A549 (cell line): ENCODE measurements at regions not wholly inside any gene's neighbourhood (a gene's known extent, or its start where the extent isn't known, plus 50 kb on each side); places are given as distances from the start of the nearest gene placed in this dataset.

ENCODE experiments used
- ATAC-seq, 2 experiments: fragments of 200-7000 bp in 1 of 2; fragments of >200 bp in 1 of 2; cut with Nextera tagmentation in 1 of 2; cut with Tn5 transposase in 1 of 2; 3 replicates each; pipeline versions ENCODE4 v1.8.0 to v1.9.1; 2018 to 2020; ENCODE audit warnings: mild to moderate bottlenecking in 1 of 2, moderate library complexity in 1 of 2
- CTCF ChIA-PET: fragments of 300-600 bp; sonication (Branson Sonifier 250); formaldehyde crosslinking; extraction: SDS; loops from one replicate; lab custom pipeline; 2021; ENCODE audit warnings: antibody characterized with exemption, inconsistent platforms; lab: Yijun Ruan, JAX
- POLR2A ChIA-PET: fragments of 350-600 bp; formaldehyde crosslinking; extraction: SDS; loops from one replicate; lab custom pipeline; 2021; ENCODE audit warnings: antibody characterized with exemption, inconsistent platforms; lab: Yijun Ruan, JAX
- DNase-seq, 2 experiments: peaks; one replicate each; pipeline versions ENCODE4 v3.0.0 to v3.0.0-alpha.2; 2011 to 2016; ENCODE audit warnings: low read depth in 1 of 2, low spot score in 1 of 2
- FAIRE-seq: peaks from 2 replicates; lab custom pipeline; 2011; peaks lifted over from hg19 to GRCh38; lab: Jason Lieb, UNC
- H3K27ac ChIP-seq, 2 experiments: fragments of >200 bp; sonication (Bioruptor Twin); formaldehyde crosslinking; 3 replicates each; pipeline ENCODE4 v1.5.1; 2016 to 2017
- H3K4me1 ChIP-seq: fragments of >200 bp; sonication (Bioruptor Twin); formaldehyde crosslinking; 3 replicates; pipeline ENCODE4 v1.6.1; 2016
- H3K4me2 ChIP-seq: fragments of >200 bp; sonication (Bioruptor Twin); formaldehyde crosslinking; 3 replicates; pipeline ENCODE4 v1.6.1; 2016
- H3K4me3 ChIP-seq: fragments of >200 bp; sonication (Bioruptor Twin); formaldehyde crosslinking; 3 replicates; pipeline ENCODE4 v1.5.1; 2016
- H3K9me3 ChIP-seq: fragments of >200 bp; sonication (Bioruptor Twin); formaldehyde crosslinking; 3 replicates; pipeline ENCODE4 v1.6.1; 2016
- BCL3 ChIP-seq: fragments of >200 bp; sonication (Bioruptor Twin); formaldehyde crosslinking; IDR thresholded peaks from 3 replicates; pipeline ENCODE4 v1.6.1; 2016
- CBX8 ChIP-seq: fragments of 200-600 bp; sonication (generic); IDR thresholded peaks from 2 replicates; pipeline ENCODE4 v1.6.1; 2016
- CHD2 ChIP-seq: fragments of 150-350 bp; IDR thresholded peaks from 2 replicates; pipeline ENCODE4 v1.6.1; 2014; ENCODE audit warnings: low read length; ENCODE audit not compliant: partially characterized antibody
- CTCF ChIP-seq: fragments of >200 bp; sonication (Bioruptor Twin); formaldehyde crosslinking; IDR thresholded peaks from 3 replicates; pipeline ENCODE4 v1.5.1; 2016
- E2F6 ChIP-seq: IDR thresholded peaks from 2 replicates; pipeline ENCODE4 v1.6.1; 2012; ENCODE audit warnings: low read depth, borderline replicate concordance
- EHMT2 ChIP-seq: fragments of 200-600 bp; sonication (generic); IDR thresholded peaks from 2 replicates; pipeline ENCODE4 v1.6.1; 2016; ENCODE audit warnings: antibody characterized with exemption, low read depth, mild to moderate bottlenecking, moderate library complexity
- ELK1 ChIP-seq: fragments of 150-350 bp; IDR thresholded peaks from 2 replicates; pipeline ENCODE4 v1.6.1; 2014; ENCODE audit warnings: low read depth, mild to moderate bottlenecking, low read length
- EP300 ChIP-seq, 2 experiments: fragments of >200 bp; sonication (Bioruptor Twin); formaldehyde crosslinking; IDR thresholded peaks; 2 replicates in 1 of 2; 3 replicates in 1 of 2; pipeline ENCODE4 v1.6.1; 2016 to 2017
- ESRRA ChIP-seq: fragments of 150-350 bp; IDR thresholded peaks from 2 replicates; pipeline ENCODE4 v1.6.1; 2014; ENCODE audit warnings: mild to moderate bottlenecking, low read length, borderline replicate concordance
- FOXS1 ChIP-seq: fragments of 250-450 bp; sonication (Bioruptor Pico); IDR thresholded peaks from 2 replicates; pipeline ENCODE4 v1.5.0; 2020; ENCODE audit warnings: mild to moderate bottlenecking, moderate library complexity
- HES2 ChIP-seq: fragments of >200 bp; sonication (Bioruptor Twin); formaldehyde crosslinking; IDR thresholded peaks from 2 replicates; pipeline ENCODE4 v1.6.1; 2016
- NR3C1 ChIP-seq: fragments of >200 bp; sonication (Bioruptor Twin); formaldehyde crosslinking; IDR thresholded peaks from 3 replicates; pipeline ENCODE4 v1.6.1; 2017
- PBX3 ChIP-seq: IDR thresholded peaks from 2 replicates; pipeline ENCODE4 v1.6.1; 2012
- POLR2AphosphoS2 ChIP-seq: conservative IDR thresholded peaks from 2 replicates; pipeline ENCODE4 v1.6.1; 2012; ENCODE audit warnings: low read length, improper control_type of control experiment, inconsistent platforms
- REST ChIP-seq: fragments of 200-600 bp; sonication (generic); IDR thresholded peaks from 2 replicates; pipeline ENCODE4 v1.6.1; 2016; ENCODE audit warnings: antibody characterized with exemption, mild to moderate bottlenecking, moderate library complexity
- ZFP36 ChIP-seq: fragments of 450-650 bp; IDR thresholded peaks from 2 replicates; pipeline ENCODE4 v1.6.1; 2014; ENCODE audit warnings: borderline replicate concordance; ENCODE audit not compliant: partially characterized antibody
- WGBS: methylation state at CpG from one replicate; pipeline ENCODE4 v1.1.6; 2017; ENCODE audit errors: missing lambda C conversion rate; 5-methylcytosine and 5-hydroxymethylcytosine counted together

GRCh38 chr1:38270849-38271633, 224.4 kb upstream of the POU3F1 start (continued):
- TF ChIP-seq PBX3 (no peak), POLR2AphosphoS2 (no peak)
- TF ChIP-seq, all 56 proteins: peak for 0

GRCh38 chr1:38269923-38270848, 223.6 kb upstream of the POU3F1 start:
- no peak for DNase-seq
- FAIRE-seq: no peak
- no peak overlapping the region for H3K4me3 ChIP-seq

More at GRCh38 chr1:38269923-38270848, 223.6 kb upstream of the POU3F1 start:
- ATAC-seq: no peak
- CTCF ChIA-PET: no interaction called here
- no peaks in the 10 kb centered on the region for H3K4me1 ChIP-seq
- no peak for TF ChIP-seq ESRRA
- TF ChIP-seq HES2: no peak
- no peak for TF ChIP-seq REST
- no peak for TF ChIP-seq FOXS1 (CRISPR knock-in tag)
- no peak for TF ChIP-seq CBX8
- TF ChIP-seq CHD2: no peak
- no peak for TF ChIP-seq NR3C1
- no peak for TF ChIP-seq ZFP36
- no peak for TF ChIP-seq E2F6
- TF ChIP-seq ELK1: no peak
- no peak for TF ChIP-seq CTCF
- TF ChIP-seq EP300 (IDR thresholded peaks at IDR 0.05): no peak
- TF ChIP-seq BCL3: no peak
- TF ChIP-seq EHMT2: no peak
- TF ChIP-seq, all 56 proteins: peak for 0
- WGBS: 38% methylated on average over 15 of the region's 15 CpGs
- H3K9me3 ChIP-seq: no peaks in the 10 kb centered on the region
- H3K27ac ChIP-seq: no peak overlapping the region
- no peak overlapping the region for H3K4me2 ChIP-seq
- POLR2A ChIA-PET: no interaction called here
